RPMI7951 (cell line): ENCODE measurements at regions not wholly inside any gene's neighbourhood (a gene's known extent, or its start where the extent isn't known, plus 50 kb on each side); places are given as distances from the start of the nearest gene placed in this dataset.
"Not testable (repeated sequence)": the region's sequence is repeated elsewhere in the genome, so short reads cannot be mapped to it uniquely, and the experiment has no call there.

ENCODE experiments used
- DNase-seq: peaks from one replicate; pipeline ENCODE4 v3.0.0-alpha.2; 2012; ENCODE audit warnings: low read depth

GRCh38 chr6:66159937-66160336 is 452.9 kb upstream of the EYS start:
- no peak for DNase-seq

GRCh38 chr6:66153247-66153646 is 446.2 kb upstream of the EYS start:
- DNase-seq: no peak

GRCh38 chr6:66149132-66149531 is 442.1 kb upstream of the EYS start:
- DNase-seq: no peak

- DNase-seq: no peak
Measured at GRCh38 chr6:66145867-66146266, 438.8 kb upstream of the EYS start.

GRCh38 chr6:66134021-66134420 is 427.0 kb upstream of the EYS start:
- no peak for DNase-seq

GRCh38 chr6:66128656-66129055 is 421.6 kb upstream of the EYS start:
- DNase-seq: no peak

GRCh38 chr6:66128243-66128642 is 421.2 kb upstream of the EYS start:
- no peak for DNase-seq

GRCh38 chr6:66127061-66127460 is 420.0 kb upstream of the EYS start:
- DNase-seq: no peak

- no peak for DNase-seq
Measured at GRCh38 chr6:66126358-66126757, 419.3 kb upstream of the EYS start.

GRCh38 chr6:66103954-66104353 is 396.9 kb upstream of the EYS start:
- DNase-seq: no peak

GRCh38 chr6:66103354-66103753 is 396.3 kb upstream of the EYS start:
- DNase-seq: no peak

GRCh38 chr6:66096679-66097078 is 389.7 kb upstream of the EYS start:
- no peak for DNase-seq

GRCh38 chr6:66094615-66095014 is 387.6 kb upstream of the EYS start:
- no peak for DNase-seq

GRCh38 chr6:66092306-66092705 is 385.3 kb upstream of the EYS start:
- not testable (repeated sequence) for DNase-seq

- DNase-seq: no peak
Measured at GRCh38 chr6:66086532-66086931, 379.5 kb upstream of the EYS start.

GRCh38 chr6:66082914-66083313 is 375.9 kb upstream of the EYS start:
- DNase-seq: no peak

GRCh38 chr6:66068907-66069306 is 361.9 kb upstream of the EYS start:
- DNase-seq: no peak

- no peak for DNase-seq
Measured at GRCh38 chr6:66068033-66068432, 361.0 kb upstream of the EYS start.

GRCh38 chr6:66065313-66065712 is 358.3 kb upstream of the EYS start:
- no peak for DNase-seq

GRCh38 chr6:66057034-66057433 is 350.0 kb upstream of the EYS start:
- DNase-seq: no peak

- DNase-seq: no peak
Measured at GRCh38 chr6:66054967-66055366, 347.9 kb upstream of the EYS start.

GRCh38 chr6:66051812-66052211 is 344.8 kb upstream of the EYS start:
- no peak for DNase-seq

- no peak for DNase-seq
Measured at GRCh38 chr6:66048684-66049474, 341.9 kb upstream of the EYS start.

GRCh38 chr6:66032626-66033025 is 325.6 kb upstream of the EYS start:
- no peak for DNase-seq
